GM21528 (cell line): ENCODE measurements at regions not wholly inside any gene's neighbourhood (a gene's known extent, or its start where the extent isn't known, plus 50 kb on each side); places are given as distances from the start of the nearest gene placed in this dataset.

Experiments
- ATAC-seq: cut with Tn5 transposase; IDR thresholded peaks from one replicate; pipeline ENCODE4 v1.9.1; 2021; ENCODE audit warnings: mild to moderate bottlenecking, moderate library complexity; ENCODE audit not compliant: unreplicated experiment, low FRiP score

DNA sequence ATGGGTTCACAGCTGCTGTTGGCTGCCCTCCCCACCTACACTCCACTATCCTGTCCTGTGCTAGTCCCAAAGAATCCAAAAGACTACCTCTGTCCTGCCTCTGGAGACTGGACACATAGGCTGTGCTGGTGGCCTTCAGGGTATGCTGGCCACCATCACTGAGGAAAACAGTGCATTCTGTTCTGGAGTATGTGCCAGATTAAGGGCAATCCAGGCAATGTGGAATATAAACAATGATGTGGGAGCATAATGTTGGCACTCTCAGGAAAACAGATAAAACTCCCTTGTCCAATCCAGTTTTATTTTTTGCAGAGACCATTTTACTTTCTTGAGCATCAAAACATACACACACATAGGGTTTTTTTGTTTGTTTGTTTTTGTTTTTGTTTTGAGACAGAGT is 94.3 kb downstream of the GLUL start:
- ATAC-seq, result no peak

DNA sequence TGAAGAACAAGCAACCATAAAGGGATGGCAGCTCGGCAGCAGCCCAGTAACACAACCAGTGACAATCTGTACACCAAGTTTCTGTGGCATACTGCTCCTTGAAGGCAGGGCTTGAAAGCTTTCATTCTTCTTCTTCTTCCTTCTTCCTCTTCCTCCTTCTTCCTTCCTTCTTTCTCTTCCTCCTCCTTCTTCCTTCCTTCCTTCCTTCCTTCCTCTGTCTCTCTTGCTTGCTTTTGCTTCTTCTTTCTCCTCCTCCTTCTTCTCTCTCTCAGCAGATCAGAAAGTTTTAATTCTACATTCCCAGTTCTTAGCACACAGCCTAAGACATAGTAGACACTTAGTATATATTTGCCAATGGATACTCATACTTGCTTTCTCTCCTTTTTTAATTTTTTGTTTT is 95.9 kb downstream of the GLUL start:
- ATAC-seq, result no peak

DNA sequence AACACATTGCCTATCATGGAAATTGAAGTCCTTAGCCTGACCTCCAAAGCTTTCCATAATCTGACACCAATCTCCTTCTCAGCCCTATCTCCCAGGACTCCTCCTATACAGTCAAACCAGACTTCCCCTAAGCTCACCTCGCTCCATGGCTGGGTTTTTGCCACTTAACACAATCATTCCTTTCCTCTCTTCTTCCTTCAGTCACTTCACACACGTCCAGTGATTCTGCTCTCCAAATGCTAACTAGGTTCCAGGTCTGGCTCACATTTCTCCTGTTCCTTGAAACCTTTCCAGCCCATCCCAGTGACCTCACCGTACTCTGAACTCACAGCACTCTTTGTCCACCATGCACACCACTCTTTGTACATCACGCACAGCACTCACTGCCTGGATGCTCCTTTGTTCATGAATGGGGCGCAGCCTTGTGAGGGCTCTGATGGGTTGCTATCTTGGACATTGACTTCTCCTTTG is 98.4 kb downstream of the GLUL start:
- ATAC-seq, result no peak

DNA sequence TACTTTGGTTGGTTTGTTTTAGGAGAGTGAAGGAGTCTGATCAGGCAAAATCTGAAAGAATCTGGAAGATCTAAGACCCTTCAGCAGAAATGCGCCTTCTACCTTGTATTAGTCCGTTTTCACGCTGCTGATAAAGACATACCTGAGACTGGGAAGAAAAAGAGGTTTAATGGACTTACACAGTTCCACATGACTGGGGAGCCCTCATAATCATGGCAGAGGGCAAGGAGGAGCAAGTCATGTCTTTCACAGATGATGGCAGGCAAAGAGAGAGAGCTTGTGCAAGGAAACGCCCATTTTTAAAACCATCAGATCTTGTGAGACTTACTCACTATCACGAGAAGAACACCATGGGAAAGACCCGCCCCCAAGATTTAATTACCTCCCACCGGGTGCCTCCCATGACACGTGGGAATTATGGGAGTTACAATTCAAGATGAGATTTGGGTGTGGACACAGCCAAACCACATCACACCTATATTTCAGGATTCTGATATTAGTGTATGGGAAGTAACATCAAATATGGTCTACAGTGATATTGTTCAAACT is 99.3 kb downstream of the GLUL start:
- ATAC-seq, result no peak

DNA sequence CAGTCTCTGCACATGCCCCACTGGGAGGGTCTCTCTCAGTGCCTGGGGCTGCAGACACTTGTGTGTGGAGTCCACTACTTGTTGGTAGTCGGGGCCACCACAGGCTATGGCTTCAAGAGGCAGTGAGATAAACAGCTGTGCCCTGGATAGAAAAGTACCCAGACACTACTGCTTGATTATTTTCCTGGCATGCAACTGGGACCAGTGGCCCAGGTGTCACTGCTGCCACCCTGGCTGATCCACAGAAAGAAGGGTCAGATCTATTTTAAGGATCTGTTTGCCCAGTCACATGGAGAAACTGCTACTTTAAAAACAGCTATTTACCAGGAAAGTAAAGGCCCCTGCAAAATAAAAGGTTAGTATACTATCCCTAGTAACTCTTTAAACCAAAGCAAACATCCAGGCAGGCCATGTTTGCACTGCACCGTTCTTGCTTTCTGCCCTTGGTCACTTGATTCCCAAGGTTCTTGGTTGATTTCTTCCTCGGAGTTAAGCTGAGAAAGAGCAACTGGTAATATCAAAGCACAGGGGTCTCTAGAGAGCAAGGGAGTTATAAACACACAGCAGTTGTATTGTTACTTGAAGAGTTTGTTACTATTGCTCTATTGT is 99.9 kb downstream of the GLUL start:
- ATAC-seq, result no peak

DNA sequence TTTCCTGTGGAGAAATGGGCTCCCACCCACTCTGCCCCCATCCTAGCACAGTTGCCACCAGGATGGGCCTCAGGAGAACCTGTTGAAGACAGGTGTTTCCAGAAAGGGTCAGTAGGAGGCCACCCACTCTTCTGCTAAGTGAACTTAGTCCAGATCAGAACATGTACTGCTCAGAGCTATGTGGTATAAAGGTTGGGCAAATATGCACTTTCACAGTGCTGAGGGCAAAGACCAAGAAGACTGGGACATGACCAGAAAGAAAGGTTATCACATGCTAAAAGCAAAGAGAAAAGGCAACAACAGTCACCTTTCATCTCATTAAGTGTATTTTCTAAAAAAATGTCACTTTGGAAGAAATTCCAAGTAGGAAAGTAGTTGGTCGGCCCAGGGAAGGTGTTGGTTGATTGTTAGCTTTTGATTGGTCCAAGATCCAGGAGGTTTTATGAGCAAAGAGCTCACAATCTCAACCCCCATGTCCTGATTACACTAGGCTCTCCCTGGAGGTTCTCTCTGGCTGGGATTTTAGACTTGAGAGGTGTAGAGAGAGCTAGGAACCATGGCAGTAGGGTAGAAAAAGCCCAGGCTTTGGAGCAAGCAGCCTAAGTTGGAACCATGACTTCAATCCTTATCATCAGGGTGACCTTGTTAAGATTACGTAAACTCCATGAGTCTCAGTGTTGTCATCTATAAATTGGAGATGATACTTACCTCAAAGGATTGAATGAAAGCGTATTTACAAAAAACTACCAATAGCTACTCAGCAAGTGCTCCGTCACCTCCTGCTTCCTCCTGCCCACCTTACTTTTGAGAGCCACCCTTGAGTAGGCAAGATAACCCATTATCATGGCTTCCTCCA is 102.6 kb downstream of the GLUL start:
- ATAC-seq, result no peak

DNA sequence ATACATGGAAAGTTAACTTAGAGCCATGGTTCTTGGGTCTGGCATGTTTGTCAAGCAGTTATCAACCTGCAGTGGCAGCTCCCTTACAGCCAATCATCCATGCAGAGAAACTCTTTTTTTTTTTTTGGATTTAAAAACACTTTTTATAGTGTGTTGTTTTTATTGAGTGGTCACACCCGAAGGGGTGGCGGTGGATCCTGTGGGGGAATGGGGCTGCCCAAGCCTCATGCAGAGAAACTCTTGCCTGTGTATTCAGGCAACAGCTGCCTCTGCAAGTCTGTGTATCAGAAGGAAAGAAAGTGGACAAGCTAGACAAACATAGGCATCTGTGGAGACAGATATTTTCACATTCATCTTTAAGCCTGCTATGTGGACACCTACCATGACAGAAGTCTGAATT is 104.8 kb downstream of the GLUL start:
- no peak for ATAC-seq

DNA sequence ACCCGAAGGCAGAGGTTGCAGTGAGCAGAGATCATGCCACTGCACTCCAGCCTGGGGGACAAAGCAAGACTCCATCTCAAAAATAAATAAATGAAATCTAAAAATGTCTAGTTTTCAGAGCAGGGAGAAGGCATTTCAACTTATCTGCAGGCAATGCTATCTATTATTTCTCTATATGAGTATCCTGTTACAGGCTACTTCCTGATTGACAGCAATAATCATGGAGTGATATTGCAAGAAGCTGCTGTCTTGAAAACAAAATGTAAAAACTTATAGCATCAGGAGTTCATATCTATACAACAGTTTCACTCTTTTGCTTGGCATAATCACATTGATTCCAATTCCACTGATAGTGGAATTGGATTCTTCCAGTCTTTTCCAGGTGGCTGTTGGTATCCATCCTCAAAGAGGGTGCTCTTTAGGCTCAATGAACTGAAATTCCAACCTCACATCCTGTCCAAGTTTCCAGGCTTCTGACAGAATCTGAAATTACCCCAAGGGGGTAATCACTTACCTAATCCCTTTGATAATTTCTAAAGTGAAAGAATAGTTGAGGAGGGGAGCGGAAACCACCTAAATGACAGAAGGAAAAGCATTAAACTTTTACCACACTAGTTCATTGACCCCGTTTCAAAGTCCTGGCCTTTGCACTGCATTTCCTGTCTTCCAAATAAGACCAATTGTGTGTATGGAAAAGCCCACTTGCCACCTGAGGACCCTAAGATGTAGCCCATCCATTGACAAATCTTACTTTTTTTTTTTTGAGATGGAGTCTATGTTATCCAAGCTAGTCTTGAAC is 107.6 kb downstream of the GLUL start:
- no peak for ATAC-seq

DNA sequence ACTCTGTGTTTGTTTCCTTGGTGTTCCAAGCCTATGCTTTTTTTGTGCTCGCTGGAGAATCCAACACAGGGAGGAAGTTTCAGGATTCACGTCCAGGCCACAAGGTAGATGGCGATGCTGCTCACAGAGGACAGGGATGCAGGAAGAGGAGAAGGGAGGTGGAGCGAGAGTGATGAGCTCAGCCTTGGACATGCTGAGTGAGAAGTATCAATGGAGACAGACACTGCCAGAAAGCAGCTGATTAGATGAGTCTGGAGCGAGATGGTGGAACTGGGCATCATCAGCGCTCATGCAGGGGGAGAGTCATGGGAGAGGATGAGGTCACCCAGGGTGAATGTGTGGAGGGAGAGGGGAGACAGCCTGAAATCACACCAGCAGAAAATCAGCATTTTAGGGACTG is 110.0 kb downstream of the GLUL start:
- no peak for ATAC-seq

DNA sequence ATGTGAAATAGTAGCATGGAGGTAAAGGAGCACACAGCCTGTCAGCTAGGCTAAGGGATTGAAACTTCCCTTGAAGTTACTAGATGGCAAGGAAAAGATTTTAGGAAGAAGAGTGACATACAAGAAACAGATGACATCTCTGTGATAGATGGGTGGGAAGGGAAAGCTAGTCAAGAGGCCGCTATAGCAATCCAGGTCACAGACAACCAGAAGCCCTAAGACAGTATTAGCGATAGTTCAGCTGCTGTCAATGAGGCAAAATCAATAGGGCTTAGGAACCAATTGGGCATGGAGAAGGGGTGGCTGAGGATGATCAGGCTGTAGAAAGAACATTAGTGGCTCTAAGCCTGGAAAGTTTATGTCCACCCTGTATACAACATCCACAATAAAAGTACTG is 111.1 kb downstream of the GLUL start:
- ATAC-seq, result no peak

DNA sequence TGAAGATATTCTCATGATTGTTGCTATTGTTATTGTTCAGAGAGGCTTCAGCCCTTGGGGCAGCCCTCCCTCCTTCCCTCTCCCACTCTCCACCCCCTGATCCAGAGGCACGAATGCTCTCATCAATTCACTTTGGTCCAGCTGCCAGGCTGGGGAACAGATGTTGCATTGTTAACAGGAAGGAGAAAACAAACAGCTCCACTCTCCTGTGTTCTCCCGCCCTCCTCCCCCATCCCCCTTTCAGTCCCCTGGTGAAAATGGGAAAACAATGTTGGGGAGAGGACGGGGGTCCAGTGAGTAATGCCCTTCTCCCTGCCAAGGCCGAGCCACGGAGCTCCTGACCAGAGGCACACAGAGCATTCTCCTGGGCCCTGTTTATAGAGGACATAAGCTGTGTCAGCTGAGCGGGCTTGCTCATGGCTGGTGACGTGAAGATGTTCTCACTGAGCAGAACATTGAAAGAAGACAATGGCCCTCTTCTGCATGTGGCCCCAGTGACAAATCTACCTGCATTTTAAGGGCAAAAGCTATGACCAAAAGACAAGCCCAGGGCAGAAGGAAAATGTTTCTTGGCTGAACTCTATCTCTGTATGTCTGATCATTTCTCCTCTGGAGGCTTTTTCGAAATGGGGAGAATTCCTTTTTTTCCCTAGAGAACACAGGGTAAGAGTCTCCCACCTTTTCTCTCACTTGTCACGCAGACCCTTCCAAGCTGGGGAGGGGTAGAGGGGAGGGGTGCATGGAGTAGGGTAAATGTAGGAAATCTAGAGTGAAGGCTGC is 111.7 kb downstream of the GLUL start:
- ATAC-seq, result no peak

DNA sequence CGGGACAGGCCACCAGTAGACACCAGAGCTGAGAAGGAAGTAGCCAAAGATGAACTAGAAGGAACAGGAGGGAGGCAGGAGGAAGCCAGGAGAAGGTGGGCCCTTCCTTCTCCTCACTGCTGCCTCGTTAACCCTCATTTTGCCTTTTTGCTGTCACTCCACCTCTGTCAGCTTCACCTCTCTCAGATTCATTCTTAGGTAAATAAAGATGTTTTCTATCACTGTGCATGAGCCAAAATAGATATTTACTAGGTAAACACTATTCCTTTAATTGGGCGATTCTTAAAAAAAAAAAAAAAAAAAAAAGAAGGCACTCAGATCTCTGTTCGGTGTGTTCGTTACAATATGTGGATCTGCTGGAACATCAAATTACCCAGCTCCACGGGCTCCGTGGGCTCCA is 112.3 kb downstream of the GLUL start:
- no peak for ATAC-seq

DNA sequence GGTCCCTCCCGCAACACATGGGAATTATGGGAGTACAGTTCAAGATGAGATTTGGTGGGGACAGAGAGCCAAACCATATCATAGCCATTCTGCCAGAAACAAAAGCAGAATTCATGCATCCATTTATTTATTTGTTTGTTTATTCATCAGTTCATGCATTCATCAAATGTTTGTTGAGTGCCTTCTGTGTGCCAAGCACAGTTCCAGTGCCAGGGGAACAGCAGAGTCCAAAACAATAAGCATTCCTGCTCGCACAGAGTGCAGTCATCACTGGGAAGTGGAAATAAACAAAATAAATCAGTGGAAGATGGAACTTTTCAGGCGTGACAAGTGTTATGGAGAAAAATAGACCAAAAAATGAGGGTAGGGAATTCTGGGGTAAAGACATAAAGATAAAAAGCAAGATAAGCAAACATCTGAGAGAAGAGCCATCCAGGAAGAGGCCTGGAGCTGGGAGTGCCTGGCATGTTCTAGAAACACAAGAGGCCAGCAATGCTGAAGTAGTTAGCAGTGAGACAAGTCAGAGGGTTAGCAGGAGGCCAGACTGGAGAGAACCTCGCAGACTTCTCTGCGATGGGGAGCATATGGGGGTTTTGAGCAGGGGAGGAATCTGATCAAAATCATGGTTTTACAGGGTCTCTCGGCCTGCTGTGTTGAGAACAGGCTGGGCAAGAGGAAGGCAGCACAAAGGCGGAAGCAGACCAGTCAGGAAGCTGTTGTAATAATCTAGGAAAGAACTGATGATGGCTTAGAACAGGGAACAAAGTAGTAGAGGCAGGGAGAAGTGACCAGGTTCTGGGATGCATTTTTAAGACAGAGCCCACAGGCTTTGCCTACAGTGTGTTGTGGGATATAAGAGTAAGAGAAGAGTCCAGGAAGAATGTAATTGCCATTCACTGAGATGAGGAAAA is 113.2 kb downstream of the GLUL start:
- ATAC-seq, result no peak

DNA sequence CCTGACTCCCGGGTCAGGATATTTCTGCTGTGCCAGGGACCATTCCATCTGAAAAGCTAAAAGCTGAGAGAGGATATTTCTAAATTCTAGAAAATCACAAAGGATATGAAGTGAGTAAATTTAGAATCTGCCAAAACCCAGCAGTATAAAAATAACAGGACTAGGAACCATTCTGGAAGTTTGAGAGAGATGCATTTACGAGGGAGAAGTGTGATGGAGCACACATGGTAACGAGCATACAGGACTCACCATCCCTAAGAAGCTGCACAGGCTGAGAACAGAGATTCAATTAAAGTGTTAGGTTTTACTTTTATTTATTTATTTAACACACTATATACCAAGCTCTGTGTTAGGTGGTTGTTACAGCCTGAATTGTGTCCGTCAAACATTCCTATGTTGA is 116.3 kb downstream of the GLUL start:
- no peak for ATAC-seq

DNA sequence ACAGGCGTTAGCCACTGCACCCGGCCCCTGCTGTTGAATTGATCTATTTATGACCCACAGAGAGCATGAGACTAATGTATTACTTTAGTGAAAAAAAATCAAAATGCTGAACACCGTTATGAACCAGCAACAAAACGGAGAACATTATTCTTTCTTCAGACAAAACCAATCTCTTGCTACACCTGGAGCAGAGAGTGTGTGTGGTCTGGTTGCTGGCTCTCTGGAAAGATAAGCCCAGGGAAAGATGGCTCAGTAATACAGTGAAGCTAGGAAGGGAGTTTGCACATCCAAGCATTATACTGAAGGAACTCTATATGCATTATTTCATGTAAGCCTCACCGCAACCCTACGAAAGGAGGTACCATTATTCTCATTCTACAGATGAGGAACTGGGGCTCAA is 117.0 kb downstream of the GLUL start:
- no peak for ATAC-seq

DNA sequence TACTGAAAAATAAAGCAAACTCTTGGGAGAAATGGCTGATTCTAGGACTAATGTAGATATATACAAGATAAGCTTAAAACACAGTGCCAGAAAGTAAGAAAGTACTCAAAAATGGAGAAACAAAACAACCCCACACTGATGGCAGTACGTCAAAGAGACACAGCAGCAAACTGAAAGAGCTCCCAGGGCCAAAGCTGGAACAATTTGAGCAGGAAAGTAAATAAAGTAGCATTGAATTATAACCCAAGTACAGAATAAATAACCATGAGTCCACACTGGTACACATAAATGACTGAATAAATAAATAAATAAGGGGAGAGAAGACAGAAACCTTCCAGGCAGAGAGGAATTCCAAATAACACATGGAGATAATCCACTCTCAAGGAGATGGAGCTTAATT is 120.9 kb downstream of the GLUL start:
- no peak for ATAC-seq

DNA sequence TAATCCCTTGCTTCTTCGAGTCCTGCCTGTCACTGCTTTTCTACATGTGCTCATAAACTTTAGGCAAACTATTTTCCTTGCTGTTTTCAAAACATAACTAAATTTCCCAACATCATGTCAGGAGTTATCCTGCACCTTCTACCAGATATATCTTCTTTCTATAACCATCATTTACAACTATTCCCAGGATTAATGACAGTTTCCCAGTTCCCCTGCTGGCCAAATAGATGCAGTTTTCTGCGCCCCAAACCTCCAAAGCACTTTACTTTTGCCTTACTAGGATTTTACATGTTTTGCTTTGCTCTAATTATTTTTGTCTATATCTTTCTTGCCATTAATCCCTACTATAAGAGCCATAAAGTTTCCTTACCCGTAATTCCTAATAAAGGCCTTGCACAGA is 122.5 kb downstream of the GLUL start:
- no peak for ATAC-seq

DNA sequence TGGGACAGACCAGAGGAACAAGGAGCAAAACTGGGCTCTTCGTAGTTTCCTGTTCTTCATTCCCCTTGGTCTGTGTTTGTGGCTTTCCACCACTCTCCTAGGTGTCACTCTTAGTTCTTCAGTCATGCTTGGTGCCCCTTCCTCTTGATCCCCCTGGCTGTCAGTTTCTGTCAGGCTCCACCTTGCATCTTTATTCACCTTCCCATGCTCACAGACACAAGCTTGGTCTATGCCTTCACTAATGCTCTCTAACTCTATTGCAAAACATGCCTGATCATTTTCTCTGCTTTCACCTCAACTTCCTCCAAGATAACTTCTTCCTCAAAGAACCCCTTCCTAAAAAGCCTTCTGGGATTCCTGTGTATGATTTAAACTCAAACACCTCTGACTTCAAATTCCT is 122.9 kb downstream of the GLUL start:
- ATAC-seq, result no peak

DNA sequence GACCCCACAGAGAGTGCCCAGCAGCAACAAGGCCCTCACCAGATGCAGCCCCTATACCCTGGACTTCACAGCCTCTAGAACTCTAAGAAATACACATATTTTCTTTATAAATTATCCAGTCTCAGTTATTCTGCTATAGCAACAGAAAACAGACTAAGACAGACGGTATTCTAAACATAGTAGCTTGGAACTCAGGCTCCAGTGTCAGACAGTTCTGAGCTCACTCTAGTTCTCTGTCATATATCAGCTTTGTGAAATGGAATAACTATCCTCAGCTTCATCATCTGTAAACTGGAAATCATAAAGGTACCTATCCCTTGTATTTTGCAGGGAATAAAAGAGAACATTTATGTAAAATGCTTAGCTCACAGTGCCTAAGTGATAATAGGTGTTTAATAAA is 127.4 kb downstream of the GLUL start:
- no peak for ATAC-seq
